ENCODE measurements at regions not wholly inside any gene's neighbourhood (a gene's known extent, or its start where the extent isn't known, plus 50 kb on each side); places are given as distances from the start of the nearest gene placed in this dataset.

DNA sequence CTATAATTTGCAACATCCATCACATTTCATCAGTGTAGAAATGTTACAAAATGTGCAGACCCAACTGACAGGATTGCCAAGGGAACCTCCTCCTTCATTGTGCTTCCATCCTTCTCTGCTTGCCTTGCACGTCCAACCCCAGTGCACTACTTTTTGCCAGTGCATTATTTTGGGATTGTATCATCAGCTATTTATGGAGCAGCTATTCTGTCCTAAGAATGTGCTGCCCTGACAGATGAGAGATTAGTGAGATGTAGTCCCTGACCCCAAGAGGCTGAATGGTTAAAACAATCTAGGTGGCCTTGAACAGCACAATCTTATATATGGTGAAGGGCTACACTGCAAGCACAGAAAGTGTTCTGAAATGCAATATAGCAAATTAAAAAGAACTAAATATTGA is 935.8 kb downstream of the IGSF11 start:
- Histone ChIP-seq H3K79me2 (ENCODE audit: low read length) (no peaks in the 10 kb centered on the region), H4K20me1 (ENCODE audit: insufficient read depth, low read length) (no peaks in the 10 kb centered on the region), H3K4me2 (ENCODE audit: low read depth, low read length) (no peak overlapping the region), H2AFZ (ENCODE audit: low read length) (no peak overlapping the region), H3K4me3 (ENCODE audit: low read length) (no peak overlapping the region), H3K9ac (ENCODE audit: low read length) (no peak overlapping the region), H3K9me3 (replicated peaks; ENCODE audit: insufficient read depth, low read length) (no peaks in the 10 kb centered on the region), H3K4me1 (ENCODE audit: low read length) (peaks cover 13% of the 10 kb centered on the region), H3K27ac (ENCODE audit: low read length) (no peak overlapping the region), H3K9me2 (replicated peaks; ENCODE audit: insufficient read depth, low read length) (no peaks in the 10 kb centered on the region), H3K27me3 (replicated peaks; ENCODE audit: insufficient read depth, low read length) (peaks cover 9% of the 10 kb centered on the region), H3K36me3 (replicated peaks; ENCODE audit: insufficient read depth, low read length) (no peaks in the 10 kb centered on the region), H3F3A (ENCODE audit: insufficient read depth, low read length) (no peaks in the 10 kb centered on the region)
- TF ChIP-seq EZH2 (optimal IDR thresholded peaks at IDR 0.05; ENCODE audit: low read depth, low read length) (no peak), EZH2phosphoT487 (IDR thresholded peaks at IDR 0.05; ENCODE audit: low read length) (no peak)
- TF ChIP-seq, protein P1, sequence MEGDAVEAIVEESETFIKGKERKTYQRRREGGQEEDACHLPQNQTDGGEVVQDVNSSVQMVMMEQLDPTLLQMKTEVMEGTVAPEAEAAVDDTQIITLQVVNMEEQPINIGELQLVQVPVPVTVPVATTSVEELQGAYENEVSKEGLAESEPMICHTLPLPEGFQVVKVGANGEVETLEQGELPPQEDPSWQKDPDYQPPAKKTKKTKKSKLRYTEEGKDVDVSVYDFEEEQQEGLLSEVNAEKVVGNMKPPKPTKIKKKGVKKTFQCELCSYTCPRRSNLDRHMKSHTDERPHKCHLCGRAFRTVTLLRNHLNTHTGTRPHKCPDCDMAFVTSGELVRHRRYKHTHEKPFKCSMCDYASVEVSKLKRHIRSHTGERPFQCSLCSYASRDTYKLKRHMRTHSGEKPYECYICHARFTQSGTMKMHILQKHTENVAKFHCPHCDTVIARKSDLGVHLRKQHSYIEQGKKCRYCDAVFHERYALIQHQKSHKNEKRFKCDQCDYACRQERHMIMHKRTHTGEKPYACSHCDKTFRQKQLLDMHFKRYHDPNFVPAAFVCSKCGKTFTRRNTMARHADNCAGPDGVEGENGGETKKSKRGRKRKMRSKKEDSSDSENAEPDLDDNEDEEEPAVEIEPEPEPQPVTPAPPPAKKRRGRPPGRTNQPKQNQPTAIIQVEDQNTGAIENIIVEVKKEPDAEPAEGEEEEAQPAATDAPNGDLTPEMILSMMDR (IDR thresholded peaks at IDR 0.05; ENCODE audit: low read length): no peak
- no peak for DNase-seq

DNA sequence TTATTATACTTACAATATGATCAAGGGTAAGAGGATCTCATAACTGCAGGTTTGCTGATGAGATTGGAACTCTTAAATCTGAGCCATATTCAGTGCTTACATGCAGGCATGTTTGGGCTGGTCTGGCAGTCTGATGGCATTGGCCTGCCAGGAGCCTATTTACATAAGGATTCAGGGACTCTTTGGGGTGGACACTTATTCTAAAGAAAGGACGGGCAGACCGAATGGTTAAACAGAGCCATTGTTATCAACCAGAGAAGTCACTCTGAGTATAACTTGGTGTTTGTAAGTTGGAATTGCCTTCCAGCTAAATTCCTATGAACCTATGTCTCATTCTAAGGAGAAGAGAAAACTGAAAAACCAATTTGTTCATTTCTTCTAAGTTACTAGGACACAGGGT is 932.8 kb downstream of the IGSF11 start:
- H3K36me3 ChIP-seq (replicated peaks; ENCODE audit: insufficient read depth, low read length): no peaks in the 10 kb centered on the region
- H3K27ac ChIP-seq (ENCODE audit: low read length): no peak overlapping the region
- H2AFZ ChIP-seq (ENCODE audit: low read length): no peak overlapping the region
- H3K4me2 ChIP-seq (ENCODE audit: low read depth, low read length): no peak overlapping the region
- peaks cover 14% of the 10 kb centered on the region for H3K27me3 ChIP-seq (replicated peaks; ENCODE audit: insufficient read depth, low read length)
- no peak for DNase-seq
- no peaks in the 10 kb centered on the region for H3K79me2 ChIP-seq (ENCODE audit: low read length)
- no peak overlapping the region for H3K4me3 ChIP-seq (ENCODE audit: low read length)
- TF ChIP-seq EZH2phosphoT487 (IDR thresholded peaks at IDR 0.05; ENCODE audit: low read length) (no peak), EZH2 (optimal IDR thresholded peaks at IDR 0.05; ENCODE audit: low read depth, low read length) (no peak)
- TF ChIP-seq, protein P1 (IDR thresholded peaks at IDR 0.05; ENCODE audit: low read length): no peak
- no peak overlapping the region for H3K9ac ChIP-seq (ENCODE audit: low read length)
- H3F3A ChIP-seq (ENCODE audit: insufficient read depth, low read length): no peaks in the 10 kb centered on the region
- no peaks in the 10 kb centered on the region for H4K20me1 ChIP-seq (ENCODE audit: insufficient read depth, low read length)
- peaks cover 13% of the 10 kb centered on the region for H3K4me1 ChIP-seq (ENCODE audit: low read length)
- H3K9me2 ChIP-seq (replicated peaks; ENCODE audit: insufficient read depth, low read length): no peaks in the 10 kb centered on the region
- no peaks in the 10 kb centered on the region for H3K9me3 ChIP-seq (replicated peaks; ENCODE audit: insufficient read depth, low read length)

DNA sequence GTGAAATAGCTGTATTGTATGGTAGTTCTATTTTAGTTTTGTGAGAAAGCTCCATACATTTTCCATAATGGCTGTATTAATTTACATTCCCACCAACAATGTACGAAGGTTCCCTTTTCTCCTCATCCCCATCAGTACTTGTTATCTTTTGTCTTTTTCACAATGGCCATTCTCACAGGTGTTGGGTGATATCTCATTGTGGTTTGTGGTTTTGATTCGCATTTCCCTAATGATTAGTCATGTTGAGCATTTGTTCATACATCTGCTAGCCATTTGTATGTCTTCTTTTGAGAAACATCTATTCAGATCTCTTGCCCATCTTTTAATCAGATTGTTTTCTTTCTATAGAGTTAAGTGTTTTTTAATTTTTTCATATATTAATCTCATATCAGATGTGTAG is 931.9 kb downstream of the IGSF11 start:
- H2AFZ ChIP-seq (ENCODE audit: low read length): no peak overlapping the region
- no peaks in the 10 kb centered on the region for H4K20me1 ChIP-seq (ENCODE audit: insufficient read depth, low read length)
- TF ChIP-seq EZH2 (optimal IDR thresholded peaks at IDR 0.05; ENCODE audit: low read depth, low read length): no peak
- TF ChIP-seq EZH2phosphoT487 (IDR thresholded peaks at IDR 0.05; ENCODE audit: low read length): no peak
- TF ChIP-seq, protein P1 (IDR thresholded peaks at IDR 0.05; ENCODE audit: low read length): no peak
- H3K27me3 ChIP-seq (replicated peaks; ENCODE audit: insufficient read depth, low read length): peaks cover 14% of the 10 kb centered on the region
- H3K9me3 ChIP-seq (replicated peaks; ENCODE audit: insufficient read depth, low read length): no peaks in the 10 kb centered on the region
- no peak overlapping the region for H3K4me3 ChIP-seq (ENCODE audit: low read length)
- no peaks in the 10 kb centered on the region for H3K9me2 ChIP-seq (replicated peaks; ENCODE audit: insufficient read depth, low read length)
- H3K36me3 ChIP-seq (replicated peaks; ENCODE audit: insufficient read depth, low read length): no peaks in the 10 kb centered on the region
- no peak overlapping the region for H3K27ac ChIP-seq (ENCODE audit: low read length)
- H3K4me1 ChIP-seq (ENCODE audit: low read length): peaks cover 13% of the 10 kb centered on the region
- no peaks in the 10 kb centered on the region for H3F3A ChIP-seq (ENCODE audit: insufficient read depth, low read length)
- peak; percentile 85 for DNase-seq
- no peak overlapping the region for H3K9ac ChIP-seq (ENCODE audit: low read length)
- H3K4me2 ChIP-seq (ENCODE audit: low read depth, low read length): peak overlapping the region; percentile 31; the same call in 1 of the 2 replicates
- H3K79me2 ChIP-seq (ENCODE audit: low read length): no peaks in the 10 kb centered on the region

Measured in MM.1S (cell line).